ENCODE measurements at regions not wholly inside any gene's neighbourhood (a gene's known extent, or its start where the extent isn't known, plus 50 kb on each side); places are given as distances from the start of the nearest gene placed in this dataset.
"Not testable (repeated sequence)": the region's sequence is repeated elsewhere in the genome, so short reads cannot be mapped to it uniquely, and the experiment has no call there.

DNA sequence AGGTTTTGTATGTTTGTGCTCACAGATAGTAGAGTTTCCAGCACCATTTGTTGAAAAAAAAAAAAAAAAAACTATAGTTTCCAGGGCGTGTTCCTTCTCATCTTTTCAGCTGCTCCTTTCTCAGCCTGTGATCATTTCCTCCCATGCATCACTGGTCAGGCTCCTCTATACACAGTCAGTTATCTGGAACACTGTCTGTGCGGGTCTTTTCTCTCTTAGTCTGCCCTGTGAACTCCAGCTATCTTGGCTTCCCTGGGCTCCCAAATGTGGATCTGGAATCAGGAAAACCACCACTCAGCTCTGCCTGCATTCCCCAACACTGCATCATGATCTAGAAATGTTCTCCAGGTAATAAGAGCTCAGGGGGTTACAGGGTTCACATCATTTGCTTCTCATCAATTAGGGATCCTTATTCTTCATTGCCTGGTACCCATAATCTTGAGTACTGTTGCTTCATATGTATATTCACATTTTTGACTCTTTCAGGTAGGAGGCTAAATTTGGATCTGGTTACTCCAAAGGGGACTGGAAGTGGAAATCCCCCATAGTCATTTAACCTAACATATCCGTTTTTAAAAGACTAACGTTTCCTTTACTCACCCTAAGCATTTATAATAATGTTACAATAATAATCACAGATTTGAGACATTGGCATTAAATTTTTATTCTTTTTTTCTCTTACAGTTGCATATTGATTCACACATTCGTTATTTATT lies 221.8 kb upstream of the KLF3 start:
- no peak for DNase-seq

DNA sequence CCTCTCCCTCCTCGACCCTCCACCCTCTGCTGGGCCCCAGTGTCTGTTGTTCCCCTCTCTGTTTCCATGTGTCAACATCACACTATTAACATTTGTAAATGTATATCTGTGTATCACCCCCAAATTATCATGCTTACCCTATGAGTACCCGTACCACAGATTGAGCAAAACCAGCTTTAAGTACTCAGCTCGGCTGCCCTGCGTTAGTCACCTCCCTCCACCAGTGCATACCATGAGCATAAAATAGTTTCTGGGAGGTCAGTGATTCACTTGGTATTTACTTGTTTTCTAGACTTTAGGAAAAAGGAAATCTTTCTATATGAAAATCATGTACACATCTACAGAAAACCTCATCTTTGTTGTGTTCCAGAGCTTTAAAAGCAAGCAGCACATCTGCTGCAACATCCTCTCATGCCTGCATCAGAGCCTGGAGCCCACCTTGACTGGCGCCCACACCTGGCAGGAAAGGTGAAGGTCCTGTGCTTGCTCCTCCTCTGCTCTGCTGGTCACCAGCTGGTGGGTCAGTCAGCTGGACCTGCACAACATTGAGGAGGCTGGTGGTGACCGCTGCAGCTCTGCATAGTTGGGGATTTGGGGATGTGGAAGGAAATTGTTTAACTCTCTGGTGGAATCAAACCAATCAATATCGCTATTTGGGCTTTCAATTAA lies 214.4 kb upstream of the KLF3 start:
- no peak for DNase-seq

DNA sequence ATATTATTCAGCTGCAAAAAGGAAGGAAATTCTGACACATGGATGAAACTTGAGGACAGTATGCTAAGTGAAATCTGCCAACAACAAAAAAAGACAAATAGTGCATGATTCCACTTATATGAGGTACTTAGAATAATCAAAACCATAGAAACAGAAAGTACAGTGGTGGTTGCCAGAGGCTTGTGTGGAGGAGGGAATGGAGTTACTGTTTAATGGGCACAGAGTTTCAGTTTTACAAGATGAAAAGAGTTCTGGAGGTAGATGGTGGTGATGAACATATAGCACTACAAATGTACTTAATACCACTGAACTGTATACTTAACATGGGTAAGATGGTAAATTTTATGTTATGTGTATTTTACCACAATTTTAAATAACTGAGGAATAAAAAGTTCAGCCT lies 212.0 kb upstream of the KLF3 start:
- no peak for DNase-seq

DNA sequence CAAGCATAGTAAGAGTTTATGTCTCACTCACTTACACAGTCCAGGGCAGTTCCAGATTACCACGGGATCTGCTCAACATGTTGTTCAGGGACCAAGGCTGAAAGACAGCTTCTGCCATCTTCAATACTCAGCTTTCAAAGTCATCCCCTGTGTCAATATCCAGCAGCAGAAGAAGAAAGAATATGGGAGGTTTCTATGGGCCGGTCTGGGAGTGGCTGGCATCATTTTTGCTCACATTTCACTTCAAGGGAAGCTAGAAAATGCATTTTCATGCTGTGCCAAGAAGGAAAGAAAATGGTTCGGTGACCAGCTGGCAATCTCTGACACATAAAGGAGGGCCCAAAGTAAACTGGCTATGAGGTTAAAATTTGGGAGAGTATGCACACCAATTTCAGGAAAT lies 211.5 kb upstream of the KLF3 start:
- DNase-seq: no peak

DNA sequence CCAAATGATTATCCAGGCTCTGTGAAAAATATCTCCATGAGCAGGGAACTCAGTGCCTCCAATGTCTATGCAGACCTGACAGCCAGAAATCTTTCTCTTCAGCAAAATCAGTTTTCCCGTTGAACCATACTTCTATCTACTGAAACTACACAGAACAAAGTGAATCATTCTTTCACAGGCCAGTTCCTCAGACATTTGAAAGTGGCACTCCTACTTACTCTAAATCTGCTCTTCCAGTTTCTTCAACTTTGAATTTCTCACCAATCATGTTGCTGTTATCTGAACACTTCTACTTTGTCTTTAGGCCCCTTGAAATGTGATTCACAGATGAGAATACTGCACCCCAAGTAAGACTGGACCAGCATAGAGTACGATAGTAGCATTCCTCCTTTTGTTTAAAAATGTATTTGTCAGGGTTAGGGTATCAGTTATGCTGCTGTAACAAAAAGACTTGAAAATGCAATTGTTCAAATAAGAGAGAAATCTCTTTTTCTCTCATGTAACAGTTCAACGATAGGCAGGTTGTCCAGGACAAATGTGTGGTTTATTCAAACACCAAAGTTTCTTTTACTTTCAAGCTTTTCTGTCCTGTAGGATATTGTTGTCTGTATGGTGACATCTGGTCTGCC lies 210.6 kb upstream of the KLF3 start:
- DNase-seq: no peak

DNA sequence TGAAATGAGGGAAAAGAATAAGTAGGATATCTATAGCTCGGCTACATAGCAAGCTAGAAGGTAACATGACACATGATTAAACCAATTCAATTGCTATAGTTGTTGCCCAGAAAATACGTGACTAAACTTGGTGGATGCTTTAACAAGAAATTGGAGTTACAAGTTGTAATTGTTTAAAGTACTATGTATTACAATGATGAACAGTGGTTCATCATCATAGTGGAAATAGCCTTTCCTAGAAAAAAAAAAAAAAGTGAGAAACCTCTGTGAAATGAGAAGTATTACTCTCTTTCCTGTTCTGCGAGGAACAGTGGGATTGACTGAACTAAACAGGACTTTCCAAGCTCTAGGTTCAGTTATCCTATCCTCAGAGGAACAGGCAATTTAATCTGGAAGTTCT lies 209.7 kb upstream of the KLF3 start:
- no peak for DNase-seq

DNA sequence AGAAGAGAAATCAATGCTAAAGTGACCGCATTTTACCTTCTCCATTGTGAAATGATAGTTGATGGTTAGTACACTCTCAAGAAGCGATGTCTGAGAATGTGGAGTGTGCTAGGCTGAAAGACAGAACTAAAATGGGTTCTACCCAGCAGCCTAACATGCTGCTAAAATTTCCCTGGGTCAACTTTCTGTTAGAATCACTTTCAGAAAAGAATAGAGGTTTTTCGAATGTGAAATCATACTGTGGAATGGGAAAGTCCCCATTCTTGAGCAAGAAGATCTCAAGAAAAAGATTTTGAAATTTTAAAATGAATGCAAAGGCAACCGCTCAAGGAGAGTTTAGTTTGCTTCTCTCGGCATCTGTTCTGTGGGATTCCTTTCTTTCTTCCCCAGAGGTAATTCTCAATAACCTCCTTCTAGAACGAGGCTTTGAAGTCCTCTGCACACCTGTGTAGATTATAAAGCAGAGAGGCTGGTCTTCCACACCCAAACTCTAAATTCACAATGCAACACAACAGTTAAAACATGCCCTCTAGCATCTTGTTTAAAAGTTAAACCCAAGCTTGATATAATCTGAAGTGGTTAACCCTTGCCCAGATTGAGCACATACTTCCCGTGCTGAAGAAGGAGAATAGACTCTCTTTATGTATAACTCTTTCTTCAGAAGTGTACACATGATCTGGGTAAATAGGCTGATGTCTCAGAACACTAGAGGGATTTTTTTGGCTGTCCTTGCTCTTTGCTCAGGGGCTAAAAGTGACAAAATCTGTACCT lies 208.7 kb upstream of the KLF3 start:
- DNase-seq: no peak

DNA sequence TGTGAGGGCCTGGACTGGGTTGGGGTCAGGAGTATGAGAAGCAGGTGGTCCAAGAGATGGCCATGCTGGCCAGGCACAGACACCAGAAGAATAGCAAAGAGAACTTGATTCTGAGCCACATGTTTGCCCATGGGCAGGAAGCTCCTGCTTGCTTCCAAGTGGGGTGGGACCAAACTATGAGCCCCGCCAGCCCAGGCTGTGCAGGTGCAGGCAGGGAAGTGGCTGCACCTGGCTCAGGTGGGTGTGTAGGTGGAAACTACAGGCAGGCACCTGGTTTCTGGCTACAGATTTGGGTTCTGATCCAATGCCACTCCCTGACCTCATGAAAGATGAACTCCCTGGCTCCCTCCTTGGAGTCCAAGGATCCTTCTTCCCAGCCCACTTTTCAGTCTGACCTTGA lies 207.9 kb upstream of the KLF3 start:
- DNase-seq: no peak

DNA sequence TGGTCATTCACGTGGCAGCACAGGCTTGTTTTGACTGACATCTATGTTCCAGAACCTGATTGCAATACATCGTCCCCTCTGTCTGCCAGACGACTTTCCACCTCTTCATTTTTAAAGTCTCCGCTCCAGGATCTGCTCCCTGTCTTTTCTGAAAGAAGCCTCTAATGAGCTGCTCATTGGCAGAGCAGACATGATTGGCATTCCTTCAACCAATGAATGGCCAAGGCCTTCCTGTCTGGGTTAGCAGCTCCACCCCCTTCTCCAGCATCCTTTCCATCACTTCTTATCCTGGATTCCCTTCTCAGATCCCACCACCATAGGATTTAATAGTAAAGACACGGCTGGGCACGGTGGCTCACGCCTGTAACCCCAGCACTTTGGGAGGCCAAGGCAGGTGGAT lies 202.7 kb upstream of the KLF3 start:
- no peak for DNase-seq

DNA sequence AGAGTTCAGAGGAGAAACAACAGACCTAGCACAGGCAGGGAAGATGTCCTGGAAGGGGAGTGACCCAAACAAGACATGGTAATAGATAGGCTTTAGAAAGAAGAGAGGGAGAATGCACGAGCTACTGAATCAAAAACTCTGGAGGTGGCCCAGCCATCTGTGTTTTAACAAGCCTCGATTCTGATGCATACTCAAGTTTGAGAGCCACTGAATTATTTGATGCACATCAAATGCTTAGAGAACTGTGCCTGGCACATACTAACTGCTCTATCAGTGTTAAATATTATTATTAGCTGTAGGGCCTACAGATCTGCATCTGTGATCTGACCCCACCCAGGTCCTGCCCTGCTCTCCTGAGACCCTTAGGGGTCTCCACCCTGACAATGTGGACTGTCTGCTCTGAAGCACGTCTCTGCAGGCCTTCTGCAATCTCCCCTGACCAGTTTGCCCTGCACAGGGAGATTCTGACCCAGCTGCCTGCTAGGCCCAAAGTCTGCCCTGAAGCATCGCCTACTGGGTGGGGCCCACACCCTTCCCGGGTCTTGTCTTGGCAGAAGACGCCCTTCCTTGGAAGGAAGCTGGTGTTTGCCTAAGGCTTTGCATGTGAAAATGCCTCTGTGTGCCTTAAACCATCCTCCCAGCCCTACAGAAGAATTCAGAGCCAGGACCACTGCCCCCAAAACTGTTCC lies 201.5 kb upstream of the KLF3 start:
- no peak for DNase-seq

DNA sequence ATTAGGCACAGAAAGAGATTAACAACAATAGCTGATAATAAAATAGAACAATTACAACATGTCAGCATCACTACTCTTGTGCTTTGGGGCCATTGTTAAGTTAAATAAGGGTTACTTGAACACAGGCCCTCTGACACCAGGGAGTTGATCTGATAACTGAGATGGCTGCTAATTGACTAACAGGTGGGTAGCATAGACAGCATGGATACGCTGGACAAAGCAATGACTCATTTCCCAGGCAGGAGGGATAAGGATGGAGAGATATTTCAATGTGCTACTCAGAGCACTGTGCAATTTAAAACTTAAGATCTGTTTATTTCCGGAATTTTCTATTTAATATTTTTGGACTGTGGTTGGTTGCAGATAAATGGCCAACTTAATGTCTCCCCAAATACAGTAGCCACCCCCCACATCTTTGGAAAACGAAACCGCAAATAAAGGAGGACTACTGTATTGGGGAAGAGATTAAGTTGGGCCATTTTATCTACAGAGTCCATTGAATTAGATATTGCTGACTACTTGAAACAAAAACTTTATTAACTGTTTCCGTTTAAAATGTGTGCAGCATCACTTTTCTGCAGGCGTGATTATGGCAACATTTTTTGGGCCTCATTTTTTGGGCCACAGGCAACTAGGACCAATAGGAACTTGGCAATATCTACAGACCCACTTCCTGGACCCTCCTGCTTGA lies 200.6 kb upstream of the KLF3 start:
- no peak for DNase-seq

DNA sequence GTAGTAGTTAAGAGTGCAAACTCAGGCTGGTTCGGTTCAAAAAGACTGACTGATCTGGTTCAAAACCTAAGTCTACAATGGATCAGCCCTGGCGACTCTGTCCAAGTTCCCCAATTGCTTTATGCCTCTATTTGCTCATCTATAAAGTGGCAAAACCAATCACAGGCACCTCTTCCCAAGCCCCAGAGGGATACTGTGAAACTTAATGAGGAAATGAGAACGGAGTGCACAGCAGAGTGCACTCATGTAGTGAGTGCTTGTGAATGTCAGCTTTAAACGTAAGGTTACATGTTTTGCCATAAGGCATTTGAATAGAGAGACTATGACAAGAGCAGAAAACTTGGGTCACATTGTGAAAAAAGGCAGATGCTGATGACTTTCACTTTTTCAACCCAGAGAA lies 199.7 kb upstream of the KLF3 start:
- DNase-seq: no peak

DNA sequence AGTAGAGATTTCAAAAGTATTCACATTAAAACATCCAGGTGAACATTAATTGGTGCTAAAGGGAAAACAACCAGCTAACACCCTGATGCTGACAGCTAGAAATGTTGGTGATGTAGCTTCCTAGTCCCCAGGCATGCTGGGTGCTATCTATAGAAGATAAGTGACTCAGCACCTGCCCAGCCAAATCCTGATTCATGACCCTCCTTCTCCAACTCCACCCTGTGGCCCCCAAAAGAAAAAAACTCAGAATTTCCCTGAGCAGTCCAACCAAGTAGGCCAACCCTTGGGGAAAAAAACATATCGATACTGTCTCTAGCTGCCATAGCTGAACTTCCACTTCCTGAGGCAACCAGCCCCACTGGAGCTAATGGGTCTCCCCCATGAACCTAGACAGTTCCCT lies 197.6 kb upstream of the KLF3 start:
- no peak for DNase-seq

DNA sequence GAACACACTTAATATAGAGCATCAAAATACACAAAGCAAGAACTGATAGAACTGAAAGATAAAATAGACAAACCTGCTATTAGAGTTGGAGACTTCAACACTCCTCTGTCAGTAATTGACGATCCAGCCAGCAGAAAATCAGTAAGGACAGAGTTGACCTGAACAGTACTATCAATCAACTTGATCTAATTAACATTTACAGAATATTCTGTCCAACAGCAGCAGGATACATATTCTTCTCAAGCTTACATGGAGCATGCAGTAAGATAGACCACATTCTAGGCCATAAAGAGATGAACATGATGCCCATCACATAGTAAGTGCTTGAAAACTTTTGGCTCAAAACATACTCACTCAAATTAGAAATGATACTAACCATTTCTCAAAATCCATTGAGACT lies 196.7 kb upstream of the KLF3 start:
- DNase-seq: no peak

DNA sequence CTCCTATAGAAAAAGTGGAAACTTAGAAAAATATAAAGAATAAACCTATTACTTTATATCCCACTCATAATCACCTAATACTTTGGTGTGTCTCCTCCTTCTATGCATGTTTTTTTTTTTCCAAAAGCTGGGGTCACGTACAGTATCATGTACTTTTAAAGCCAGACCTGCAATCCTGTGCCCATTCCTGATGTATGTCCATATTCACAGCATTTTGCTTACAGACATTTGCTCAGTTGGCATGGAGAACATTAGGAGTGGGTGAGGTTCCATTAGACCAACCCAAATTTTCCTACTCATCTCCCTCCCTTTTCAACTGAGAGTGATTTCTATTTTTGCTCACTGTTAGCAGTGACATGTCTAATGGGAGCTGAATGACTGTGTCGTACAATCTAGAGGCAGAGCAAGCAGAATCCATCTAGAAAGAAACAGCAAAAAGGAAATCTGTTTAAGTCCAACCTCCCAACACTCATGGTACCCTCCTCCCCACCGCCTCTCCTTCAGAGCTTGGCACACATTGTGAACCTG lies 195.6 kb upstream of the KLF3 start:
- no peak for DNase-seq

DNA sequence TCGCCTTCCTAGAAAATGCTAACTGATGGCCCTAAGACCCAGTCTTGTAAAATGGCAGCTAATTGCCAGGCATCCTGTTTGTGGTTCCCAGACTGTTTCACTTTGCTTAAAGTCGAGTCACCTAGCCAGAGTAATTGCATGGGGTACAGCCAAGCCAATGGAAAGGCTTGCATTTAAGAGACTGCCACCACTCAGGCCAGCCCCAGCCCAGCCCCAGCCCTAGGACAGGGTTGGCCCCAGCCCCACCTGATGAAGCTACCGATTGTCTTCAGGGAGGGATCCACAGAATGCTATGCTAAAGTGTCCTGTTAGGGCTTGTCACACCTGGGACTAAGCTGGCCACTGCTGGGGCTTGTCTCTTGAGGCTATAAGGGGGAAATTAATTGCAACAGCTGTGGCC lies 194.6 kb upstream of the KLF3 start:
- DNase-seq: no peak

DNA sequence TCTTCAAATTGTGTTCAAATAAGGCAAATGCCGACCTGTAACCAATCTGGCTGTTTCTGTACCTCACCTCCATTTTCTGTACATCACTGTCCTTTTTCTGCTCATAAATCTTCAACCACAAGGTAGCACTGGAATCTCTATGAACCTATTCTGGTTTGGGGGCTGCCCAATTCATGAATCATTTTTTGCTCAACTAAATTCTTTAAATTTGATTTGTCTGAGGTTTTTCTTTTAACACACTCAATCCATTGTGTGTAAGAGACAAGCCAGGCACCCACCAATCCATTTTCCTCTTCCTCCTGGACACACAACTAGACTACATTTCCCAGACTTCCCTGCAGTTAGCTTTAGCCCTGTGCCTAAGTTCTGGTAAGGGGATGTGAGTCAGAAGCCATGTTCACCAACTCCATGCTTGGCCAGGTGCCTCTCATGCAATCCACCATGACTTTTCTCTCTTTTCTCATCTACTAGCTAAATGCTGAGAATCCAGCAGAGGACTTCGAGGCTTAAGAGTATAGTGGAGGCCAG lies 193.2 kb upstream of the KLF3 start:
- DNase-seq: no peak

DNA sequence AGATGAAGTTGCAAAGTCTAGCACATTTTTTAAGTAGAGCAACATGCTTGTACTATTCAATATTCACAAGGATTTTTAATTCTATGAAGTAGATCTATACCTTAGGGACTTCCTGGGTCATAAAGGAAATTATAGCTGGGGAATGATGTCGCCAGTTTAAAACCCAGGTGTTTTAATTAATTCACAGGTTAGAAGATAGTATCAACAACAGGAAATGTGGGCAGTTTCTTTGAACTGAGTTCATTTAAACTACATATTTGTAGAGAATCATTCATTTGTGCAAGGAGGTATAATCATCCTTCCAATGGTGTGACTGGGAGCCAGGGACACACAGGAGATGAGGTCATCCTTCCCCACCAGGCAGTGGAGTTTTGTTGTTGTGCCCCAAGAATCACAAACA lies 181.3 kb upstream of the KLF3 start:
- DNase-seq: no peak

DNA sequence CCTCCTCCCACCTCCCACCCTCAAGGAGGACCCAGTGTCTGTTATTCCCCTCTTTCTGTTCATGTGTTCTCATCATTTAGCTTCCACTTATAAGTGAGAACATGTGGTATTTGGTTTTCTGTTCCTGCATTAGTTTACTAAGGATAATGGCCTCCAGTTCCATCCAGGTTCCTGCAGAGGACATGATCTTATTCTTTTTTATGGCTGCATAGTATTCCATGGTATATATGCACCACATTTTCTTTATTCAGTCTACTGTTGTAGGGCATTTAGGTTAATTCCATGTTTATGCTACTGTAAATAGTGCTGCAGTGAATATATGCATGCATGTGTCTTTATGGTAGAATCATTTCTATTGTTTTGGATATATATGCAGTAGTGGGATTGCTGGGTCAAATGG lies 180.4 kb upstream of the KLF3 start:
- not testable (repeated sequence) for DNase-seq

DNA sequence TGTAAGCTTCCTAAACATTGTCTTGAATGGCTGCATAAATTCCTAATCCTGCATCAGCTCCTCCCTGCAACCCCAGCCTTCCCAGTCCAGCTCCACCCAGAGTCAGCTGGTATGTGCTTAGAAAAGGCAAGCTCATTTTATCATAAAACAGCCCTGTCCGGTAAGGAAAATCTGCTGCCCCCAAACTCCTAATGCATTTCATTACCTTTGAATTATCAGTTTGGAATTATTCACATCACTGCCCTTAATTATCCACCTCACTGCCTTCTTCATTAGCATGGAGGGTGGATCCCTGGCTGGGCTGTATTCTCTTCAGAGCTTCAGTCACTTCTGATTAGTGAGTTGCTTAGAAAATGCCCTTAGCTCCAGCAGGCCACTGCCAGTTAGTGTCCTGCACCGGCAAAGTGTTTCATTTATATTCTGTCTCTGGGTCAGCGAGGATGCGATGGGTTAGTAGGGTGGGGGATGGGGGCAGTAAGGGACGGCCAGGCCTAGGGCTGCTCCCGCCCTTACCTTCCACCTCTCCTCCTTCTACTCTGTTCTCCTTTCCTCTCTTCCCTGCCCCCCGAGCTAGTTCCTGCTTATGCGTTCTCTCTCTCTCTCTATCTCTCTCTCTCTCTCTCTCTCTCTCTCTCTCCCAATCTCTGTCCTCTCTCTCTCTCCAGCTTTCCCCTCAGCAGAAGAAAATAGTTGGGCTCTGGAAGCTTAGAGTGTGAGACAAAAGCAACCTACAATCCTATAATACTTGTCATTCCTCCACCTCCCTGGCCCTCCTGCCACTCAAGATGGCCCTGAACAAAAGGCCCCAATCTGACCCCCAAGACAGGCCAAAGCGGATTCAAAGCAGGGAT lies 174.8 kb upstream of the KLF3 start:
- no peak for DNase-seq
